OCI-LY1 (cell line): ENCODE measurements at regions not wholly inside any gene's neighbourhood (a gene's known extent, or its start where the extent isn't known, plus 50 kb on each side); places are given as distances from the start of the nearest gene placed in this dataset.

ENCODE experiments used
- H2AFZ ChIP-seq: fragments of 200-600 bp; sonication (generic), shearing (Covaris generic); 2 replicates; pipeline ENCODE4 v1.6.0; 2014; ENCODE audit warnings: antibody characterized with exemption, mild to moderate bottlenecking, low read length
- H3F3A ChIP-seq: fragments of 200-600 bp; sonication (generic), shearing (Covaris generic); 2 replicates; pipeline ENCODE4 v1.6.0; 2014; ENCODE audit warnings: mild to moderate bottlenecking, antibody characterized with exemption, low read length, moderate library complexity; ENCODE audit not compliant: insufficient read depth
- H3K27ac ChIP-seq: fragments of 200-600 bp; sonication (generic); 2 replicates; pipeline ENCODE4 v1.5.1; 2014; ENCODE audit warnings: low read length, mixed run types, mild to moderate bottlenecking, low read depth; ENCODE audit not compliant: poor library complexity, severe bottlenecking
- H3K27me3 ChIP-seq: fragments of 200-600 bp; sonication (generic); 2 replicates; pipeline ENCODE4 v1.6.0; 2014; ENCODE audit warnings: antibody characterized with exemption, mild to moderate bottlenecking, low read length, moderate library complexity; ENCODE audit not compliant: insufficient read depth
- H3K36me3 ChIP-seq: fragments of 200-600 bp; sonication (generic); 2 replicates; pipeline ENCODE4 v1.6.1; 2014; ENCODE audit warnings: mild to moderate bottlenecking, antibody characterized with exemption, low read length, moderate library complexity, mixed read lengths; ENCODE audit not compliant: insufficient read depth
- H3K4me1 ChIP-seq: fragments of 200-600 bp; sonication (generic); 2 replicates; pipeline ENCODE4 v1.5.1; 2014; ENCODE audit warnings: mild to moderate bottlenecking, low read length, moderate library complexity; ENCODE audit not compliant: insufficient read depth, severe bottlenecking
- H3K4me2 ChIP-seq: fragments of 200-600 bp; sonication (generic), shearing (Covaris generic); 2 replicates; pipeline ENCODE4 v1.6.1; 2014; ENCODE audit warnings: low read length
- H3K4me3 ChIP-seq: fragments of 200-600 bp; sonication (generic); 2 replicates; pipeline ENCODE4 v1.5.1; 2014; ENCODE audit warnings: low read length, low read depth, mild to moderate bottlenecking, mixed read lengths; ENCODE audit not compliant: poor library complexity, severe bottlenecking
- H3K79me2 ChIP-seq: fragments of 200-600 bp; shearing (Covaris generic); 2 replicates; pipeline ENCODE4 v1.6.1; 2016; ENCODE audit warnings: mixed run types, low read length, mixed read lengths; ENCODE audit not compliant: insufficient read depth
- H3K9ac ChIP-seq: fragments of 200-600 bp; sonication (generic), shearing (Covaris generic); 2 replicates; pipeline ENCODE4 v1.6.1; 2014; ENCODE audit warnings: mild to moderate bottlenecking, low read length, mixed read lengths
- H3K9me2 ChIP-seq: fragments of 200-600 bp; sonication (generic), shearing (Covaris generic); 2 replicates; pipeline ENCODE4 v1.6.1; 2014; ENCODE audit warnings: low read depth, mild to moderate bottlenecking, low read length, mixed read lengths
- H3K9me3 ChIP-seq: fragments of 200-600 bp; shearing (Covaris generic); 2 replicates; pipeline ENCODE4 v1.6.1; 2014; ENCODE audit warnings: low read length, mixed read lengths
- H4K20me1 ChIP-seq: fragments of 200-600 bp; sonication (generic), shearing (Covaris generic); 2 replicates; pipeline ENCODE4 v1.6.0; 2016; ENCODE audit warnings: mild to moderate bottlenecking, low read length; ENCODE audit not compliant: insufficient read depth
- CTCF ChIP-seq: fragments of 200-600 bp; sonication (generic), shearing (Covaris generic); IDR thresholded peaks from 2 replicates; pipeline ENCODE4 v1.5.1; 2017; ENCODE audit warnings: mild to moderate bottlenecking, antibody characterized with exemption, low read length, moderate library complexity, mixed read lengths
- EZH2 ChIP-seq: fragments of 200-600 bp; sonication (generic), shearing (Covaris generic); IDR thresholded peaks from 2 replicates; pipeline ENCODE4 v1.8.0; 2017; ENCODE audit warnings: borderline replicate concordance, mixed run types, mild to moderate bottlenecking, antibody characterized with exemption, low read length, moderate library complexity, mixed read lengths

- H3K4me1 ChIP-seq = no peaks in the 10 kb centered on the region
- H3K4me2 ChIP-seq = no peak overlapping the region
- H3F3A ChIP-seq = no peaks in the 10 kb centered on the region
- no peaks in the 10 kb centered on the region for H3K9me3 ChIP-seq
- no peak for TF ChIP-seq EZH2
- TF ChIP-seq CTCF = no peak
- no peaks in the 10 kb centered on the region for H3K79me2 ChIP-seq
- H3K4me3 ChIP-seq = no peak overlapping the region
- no peaks in the 10 kb centered on the region for H3K9me2 ChIP-seq
- no peak overlapping the region for H3K27ac ChIP-seq
- no peak overlapping the region for H2AFZ ChIP-seq
- no peaks in the 10 kb centered on the region for H3K36me3 ChIP-seq
- H3K27me3 ChIP-seq = no peaks in the 10 kb centered on the region
- no peak overlapping the region for H3K9ac ChIP-seq
- no peaks in the 10 kb centered on the region for H4K20me1 ChIP-seq
These were observed 51.5 kb upstream of the MKLN1 start for GRCh38 chr7:131276190-131276589.

GRCh38 chr7:131276748-131277147, 50.9 kb upstream of the MKLN1 start:
- Histone ChIP-seq H3K4me1 (no peaks in the 10 kb centered on the region), H3K27me3 (no peaks in the 10 kb centered on the region)
- TF ChIP-seq CTCF (no peak), EZH2 (no peak)

More at GRCh38 chr7:131276748-131277147, 50.9 kb upstream of the MKLN1 start:
- H3F3A ChIP-seq = no peaks in the 10 kb centered on the region
- no peaks in the 10 kb centered on the region for H3K79me2 ChIP-seq
- no peak overlapping the region for H3K4me3 ChIP-seq
- H3K27ac ChIP-seq = no peak overlapping the region
- no peak overlapping the region for H3K9ac ChIP-seq
- H2AFZ ChIP-seq = no peak overlapping the region
- no peaks in the 10 kb centered on the region for H3K9me3 ChIP-seq
- no peak overlapping the region for H3K4me2 ChIP-seq
- H3K9me2 ChIP-seq = no peaks in the 10 kb centered on the region
- no peaks in the 10 kb centered on the region for H3K36me3 ChIP-seq
- no peaks in the 10 kb centered on the region for H4K20me1 ChIP-seq
